HG03575 (cell line): ENCODE measurements at regions not wholly inside any gene's neighbourhood (a gene's known extent, or its start where the extent isn't known, plus 50 kb on each side); places are given as distances from the start of the nearest gene placed in this dataset.
"Not testable (repeated sequence)": the region's sequence is repeated elsewhere in the genome, so short reads cannot be mapped to it uniquely, and the experiment has no call there.

Experiments
- ATAC-seq: cut with Tn5 transposase; IDR thresholded peaks from one replicate; pipeline ENCODE4 v1.9.1; 2021; ENCODE audit not compliant: unreplicated experiment, insufficient number of reproducible peaks, low FRiP score; ENCODE audit errors: extremely low read depth

- no peak for ATAC-seq
These were observed 342.5 kb downstream of the EMP1 start for GRCh38 chr12:13539051-13539450.

- no peak for ATAC-seq
These were observed 341.6 kb downstream of the EMP1 start for GRCh38 chr12:13538136-13538535.

GRCh38 chr12:13537623-13538022, 341.1 kb downstream of the EMP1 start:
- peak; percentile 45 for ATAC-seq

DNA sequence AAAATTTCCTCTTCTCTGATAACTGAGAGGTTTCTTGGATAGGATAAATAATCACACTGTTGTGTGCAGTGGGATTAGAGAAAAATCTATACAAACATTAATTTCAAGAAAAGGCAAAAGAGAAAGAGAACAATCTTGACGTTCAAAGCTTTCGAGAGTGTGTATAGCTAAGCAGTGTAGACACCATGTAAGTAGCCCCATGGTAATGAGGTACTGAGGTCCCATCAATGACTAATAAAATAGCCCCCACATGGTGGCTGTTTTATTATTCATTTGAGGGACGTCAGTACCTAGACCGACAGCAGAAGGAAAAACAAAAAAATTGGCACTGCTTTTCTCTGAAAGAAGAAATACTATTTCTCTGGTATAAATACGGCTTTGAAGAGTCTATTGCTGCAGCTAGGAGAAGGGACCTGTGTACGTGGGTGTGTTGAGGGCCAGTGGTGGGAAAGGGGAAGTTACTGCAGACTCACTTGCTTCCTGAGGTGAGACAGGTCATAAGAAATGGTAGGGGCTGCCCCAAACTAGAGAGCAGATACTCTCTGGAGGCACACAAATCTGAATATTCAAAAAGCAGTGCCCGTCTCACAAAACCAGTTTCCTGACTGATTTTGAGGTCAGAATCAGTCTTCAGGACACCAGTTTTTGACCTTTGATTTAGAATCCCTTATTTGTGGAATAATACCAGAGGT, 339.8 kb downstream of the EMP1 start:
- peak; percentile 83 for ATAC-seq

GRCh38 chr12:13534645-13535398, 338.3 kb downstream of the EMP1 start:
- ATAC-seq, result no peak

GRCh38 chr12:13534242-13534641, 337.7 kb downstream of the EMP1 start:
- no peak for ATAC-seq

- ATAC-seq, result no peak
These were observed 334.4 kb downstream of the EMP1 start for GRCh38 chr12:13530966-13531365.

DNA sequence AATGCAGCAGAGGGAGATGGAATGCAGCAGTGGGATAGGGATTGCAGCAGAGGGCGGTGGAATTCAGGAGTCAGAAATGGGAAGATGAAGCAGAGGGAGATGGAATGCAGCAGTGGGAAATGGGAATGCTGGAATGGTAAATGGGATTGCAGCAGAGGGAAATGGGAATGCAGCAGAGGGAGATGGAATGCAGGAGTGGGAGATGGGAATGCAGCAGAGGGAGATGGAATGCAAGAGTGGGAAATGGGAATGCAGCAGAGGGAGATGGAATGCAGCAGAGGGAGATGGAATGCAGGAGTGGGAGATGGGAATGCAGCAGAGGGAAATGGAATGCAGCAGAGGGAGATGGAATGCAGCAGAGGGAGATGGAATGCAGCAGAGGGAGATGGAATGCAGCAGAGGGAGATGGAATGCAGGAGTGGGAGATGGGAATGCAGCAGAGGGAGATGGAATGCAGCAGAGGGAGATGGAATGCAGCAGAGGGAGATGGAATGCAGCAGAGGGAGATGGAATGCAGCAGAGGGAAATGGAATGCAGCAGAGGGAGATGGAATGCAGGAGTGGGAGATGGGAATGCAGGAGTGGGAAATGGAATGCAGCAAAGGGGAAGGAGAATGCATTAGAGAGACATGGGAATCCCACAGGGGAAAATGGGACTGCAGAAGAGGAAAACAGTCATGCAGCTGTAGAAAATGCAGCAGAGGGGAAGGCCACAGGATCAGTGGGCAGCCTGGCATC, 329.8 kb downstream of the EMP1 start:
- not testable (repeated sequence) for ATAC-seq

GRCh38 chr12:13523536-13524307, 327.2 kb downstream of the EMP1 start:
- no peak for ATAC-seq

GRCh38 chr12:13518034-13518433, 321.5 kb downstream of the EMP1 start:
- not testable (repeated sequence) for ATAC-seq

DNA sequence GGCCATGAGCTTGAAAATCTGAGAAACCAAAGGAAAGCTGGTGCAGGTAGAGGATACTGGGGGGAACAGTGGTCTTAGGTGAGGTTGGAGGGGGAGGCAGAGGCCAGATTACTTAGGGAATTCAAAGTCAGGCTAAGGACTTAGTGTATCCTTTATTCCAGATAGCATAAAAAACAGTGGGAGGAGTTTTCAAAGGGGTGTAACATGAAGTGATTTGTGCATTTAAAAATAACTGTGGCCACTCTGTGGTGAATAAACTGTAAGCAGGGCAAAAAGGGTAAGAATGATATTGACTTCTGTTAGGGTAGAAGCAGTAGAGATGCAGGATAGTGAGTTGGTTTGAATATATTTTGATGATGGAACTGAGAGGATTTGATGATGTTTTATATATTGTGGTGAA, 313.2 kb downstream of the EMP1 start:
- ATAC-seq, result no peak

GRCh38 chr12:13505636-13506035, 309.1 kb downstream of the EMP1 start:
- no peak for ATAC-seq

DNA sequence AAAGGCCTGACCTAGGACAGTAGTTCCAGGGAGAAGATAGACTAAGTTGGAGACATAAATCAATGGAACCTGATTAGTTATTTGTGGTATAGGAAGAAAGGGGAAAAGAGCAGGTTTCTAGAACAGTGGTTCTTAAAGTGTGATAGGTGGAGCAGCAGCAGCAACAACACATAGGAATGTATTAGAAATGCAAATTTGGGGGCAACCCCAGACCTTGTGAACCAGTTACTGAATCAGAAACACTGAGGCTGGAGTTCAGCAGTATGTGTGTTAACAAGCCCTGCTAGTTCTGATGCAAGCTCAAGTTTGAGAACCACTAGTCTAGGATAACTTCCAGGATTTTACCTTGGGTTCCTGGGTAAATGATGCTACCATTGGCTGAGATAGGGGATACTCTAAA, 308.7 kb downstream of the EMP1 start:
- ATAC-seq, result no peak

- no peak for ATAC-seq
These were observed 308.2 kb downstream of the EMP1 start for GRCh38 chr12:13504736-13505135.

GRCh38 chr12:13504074-13504473, 307.5 kb downstream of the EMP1 start:
- no peak for ATAC-seq

- ATAC-seq, result no peak
These were observed 306.7 kb downstream of the EMP1 start for GRCh38 chr12:13503094-13503835.

DNA sequence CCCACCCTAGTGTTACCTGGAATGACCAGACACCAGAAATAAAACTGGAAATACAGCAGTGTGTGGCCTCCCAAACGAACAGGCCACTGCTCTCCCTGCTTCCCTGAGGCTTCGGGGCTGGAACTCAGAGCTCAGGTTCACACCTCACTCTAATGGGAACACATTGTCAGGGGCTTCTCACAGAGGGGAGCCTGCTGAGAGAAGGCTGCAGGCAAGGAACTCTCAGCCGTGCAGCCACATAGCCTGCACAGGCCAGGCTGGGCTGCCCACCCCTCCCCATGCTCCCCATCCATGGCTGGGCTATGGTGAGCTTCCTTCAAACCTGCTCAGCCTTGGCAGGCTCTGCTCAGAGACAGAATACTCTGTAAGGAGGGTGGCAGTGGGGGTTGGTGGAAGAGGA, 302.5 kb downstream of the EMP1 start:
- no peak for ATAC-seq

GRCh38 chr12:13496111-13496510, 299.6 kb downstream of the EMP1 start:
- ATAC-seq, result no peak

DNA sequence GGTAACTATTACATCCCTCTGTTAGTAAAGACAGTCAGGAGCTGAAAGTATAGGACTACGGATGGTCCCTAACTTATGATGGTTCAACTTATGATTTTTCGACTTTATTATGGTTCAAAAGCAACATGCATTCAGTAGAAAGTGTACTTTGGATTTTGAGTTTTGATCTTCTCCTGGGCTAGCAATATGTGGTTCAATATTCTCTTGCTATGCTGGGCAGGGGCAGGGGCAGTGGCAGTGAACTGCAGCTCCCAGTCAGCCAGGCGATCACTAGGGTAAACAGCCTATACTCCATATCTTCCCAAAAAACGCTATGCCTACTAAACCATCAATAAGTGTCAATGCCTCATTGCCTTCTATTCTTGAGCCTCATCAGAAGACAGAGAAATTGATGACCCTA, 292.7 kb downstream of the EMP1 start:
- no peak for ATAC-seq
